HEK293T (cell line): ENCODE measurements at regions not wholly inside any gene's neighbourhood (a gene's known extent, or its start where the extent isn't known, plus 50 kb on each side); places are given as distances from the start of the nearest gene placed in this dataset.

Experiments used
- FOXK2 ChIP-seq: fragments of 450-650 bp; IDR thresholded peaks from 2 replicates; pipeline ENCODE4 v1.6.1; 2016; ENCODE audit warnings: mild to moderate bottlenecking
- FOXM1 ChIP-seq: fragments of 450-650 bp; IDR thresholded peaks from 2 replicates; pipeline ENCODE4 v1.6.1; 2017; ENCODE audit warnings: mild to moderate bottlenecking, borderline replicate concordance
- LEF1 ChIP-seq: fragments of 450-650 bp; IDR thresholded peaks from 2 replicates; pipeline ENCODE4 v1.6.1; 2017; ENCODE audit warnings: mild to moderate bottlenecking, borderline replicate concordance
- SP1 ChIP-seq: fragments of 450-650 bp; IDR thresholded peaks from 2 replicates; pipeline ENCODE4 v1.6.1; 2017
- SUZ12 ChIP-seq: fragments of 450-650 bp; IDR thresholded peaks from 2 replicates; pipeline ENCODE4 v1.6.1; 2016; ENCODE audit warnings: mild to moderate bottlenecking

- no peak for TF ChIP-seq LEF1
- TF ChIP-seq FOXK2, result no peak
- TF ChIP-seq SUZ12, result no peak
- no peak for TF ChIP-seq SP1
- no peak for TF ChIP-seq FOXM1
Observed at GRCh38 chr12:25001311-25001710, 52.4 kb upstream of the BCAT1 start.
